ENCODE measurements at regions not wholly inside any gene's neighbourhood (a gene's known extent, or its start where the extent isn't known, plus 50 kb on each side); places are given as distances from the start of the nearest gene placed in this dataset.
A peak's percentile ranks its signal among the peaks of the same experiment; 100 is the strongest.

GRCh38 chr2:176555781-176556180, 286.5 kb downstream of the MTX2 start:
- DNase-seq (ENCODE audit: low read depth in 1 of 2, low spot score in 2 of 2): no peak
- Histone ChIP-seq H3K9me3 (replicated peaks) (no peaks in the 10 kb centered on the region), H3K27ac (no peak overlapping the region), H3K4me1 (replicated peaks) (peaks cover 11% of the 10 kb centered on the region), H3K36me3 (no peaks in the 10 kb centered on the region), H3K4me3 (no peak overlapping the region), H3K27me3 (replicated peaks) (no peaks in the 10 kb centered on the region)

GRCh38 chr2:176556373-176556772, 287.1 kb downstream of the MTX2 start:
- Histone ChIP-seq H3K27ac (no peak overlapping the region), H3K4me1 (replicated peaks) (peaks cover 13% of the 10 kb centered on the region), H3K4me3 (no peak overlapping the region), H3K9me3 (replicated peaks) (no peaks in the 10 kb centered on the region), H3K36me3 (no peaks in the 10 kb centered on the region), H3K27me3 (replicated peaks) (no peaks in the 10 kb centered on the region)
- DNase-seq (ENCODE audit: low read depth in 1 of 2, low spot score in 2 of 2): no peak

- Histone ChIP-seq H3K27ac (no peak overlapping the region), H3K27me3 (replicated peaks) (no peaks in the 10 kb centered on the region), H3K36me3 (no peaks in the 10 kb centered on the region), H3K4me3 (no peak overlapping the region), H3K4me1 (replicated peaks) (peaks cover 23% of the 10 kb centered on the region), H3K9me3 (replicated peaks) (no peaks in the 10 kb centered on the region)
- no peak for DNase-seq (ENCODE audit: low read depth in 1 of 2, low spot score in 2 of 2)
These were observed 288.6 kb downstream of the MTX2 start for GRCh38 chr2:176557821-176558220.

GRCh38 chr2:176558574-176559140, 289.4 kb downstream of the MTX2 start:
- no peak overlapping the region for H3K27ac ChIP-seq

GRCh38 chr2:176560296-176560695, 291.1 kb downstream of the MTX2 start:
- Histone ChIP-seq H3K36me3 (no peaks in the 10 kb centered on the region), H3K9me3 (replicated peaks) (no peaks in the 10 kb centered on the region), H3K4me3 (no peak overlapping the region), H3K4me1 (replicated peaks) (peaks cover 25% of the 10 kb centered on the region), H3K27ac (no peak overlapping the region), H3K27me3 (replicated peaks) (no peaks in the 10 kb centered on the region)
- DNase-seq (ENCODE audit: low read depth in 1 of 2, low spot score in 2 of 2): no peak

More at GRCh38 chr2:176558574-176559140, 289.4 kb downstream of the MTX2 start:
- no peaks in the 10 kb centered on the region for H3K9me3 ChIP-seq (replicated peaks)
- H3K27me3 ChIP-seq (replicated peaks): no peaks in the 10 kb centered on the region
- DNase-seq (ENCODE audit: low read depth in 1 of 2, low spot score in 2 of 2): no peak
- H3K4me1 ChIP-seq (replicated peaks): peaks cover 24% of the 10 kb centered on the region
- no peak overlapping the region for H3K4me3 ChIP-seq
- H3K36me3 ChIP-seq: no peaks in the 10 kb centered on the region

- Histone ChIP-seq H3K9me3 (replicated peaks) (no peaks in the 10 kb centered on the region), H3K4me1 (replicated peaks) (peaks cover 38% of the 10 kb centered on the region), H3K27me3 (replicated peaks) (no peaks in the 10 kb centered on the region), H3K36me3 (no peaks in the 10 kb centered on the region), H3K27ac (peak overlapping the region; percentile 78), H3K4me3 (no peak overlapping the region)
- DNase-seq (ENCODE audit: low read depth in 1 of 2, low spot score in 2 of 2): peak in 1 of 2 experiments; percentile 30
These were observed 292.5 kb downstream of the MTX2 start for GRCh38 chr2:176561706-176562105.

DNA sequence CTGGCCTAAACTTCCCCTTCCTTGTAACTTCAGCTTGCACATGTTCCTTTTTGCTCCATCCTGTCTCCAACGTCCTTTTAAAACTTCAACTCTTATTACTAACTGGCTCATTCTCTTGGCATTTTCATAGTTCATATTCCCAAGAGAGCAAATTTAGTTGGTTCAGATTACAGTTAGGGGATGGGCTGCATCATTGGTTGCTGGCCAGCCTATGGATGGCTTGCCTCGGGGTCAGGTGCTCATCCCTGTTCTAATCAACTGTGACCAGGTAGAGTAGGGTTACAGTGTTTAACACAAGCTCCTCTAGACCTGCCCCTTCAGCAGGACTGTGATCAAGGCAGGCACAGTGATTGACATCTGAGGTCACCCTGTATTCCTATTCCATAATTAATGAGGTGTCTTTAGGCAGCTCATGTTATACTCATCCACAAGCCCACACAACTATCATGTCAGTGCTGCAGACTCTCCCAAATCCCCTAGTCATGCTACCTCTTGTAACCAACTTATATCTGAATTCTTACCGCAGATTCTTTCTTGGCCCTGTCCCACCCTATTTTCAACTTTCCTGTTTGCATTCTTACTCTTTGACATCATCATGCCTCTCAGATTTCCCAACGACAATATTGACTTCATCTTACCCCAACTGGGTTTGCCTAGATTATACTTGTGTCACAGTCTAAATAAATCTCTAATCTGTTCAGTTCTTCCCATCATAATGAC, 293.3 kb downstream of the MTX2 start:
- no peaks in the 10 kb centered on the region for H3K27me3 ChIP-seq (replicated peaks)
- peak; percentile 48 to 75 for DNase-seq (ENCODE audit: low read depth in 1 of 2, low spot score in 2 of 2)
- no peaks in the 10 kb centered on the region for H3K9me3 ChIP-seq (replicated peaks)
- H3K4me3 ChIP-seq: no peak overlapping the region
- H3K4me1 ChIP-seq (replicated peaks): peaks cover 39% of the 10 kb centered on the region
- peak overlapping the region; percentile 78 for H3K27ac ChIP-seq
- no peaks in the 10 kb centered on the region for H3K36me3 ChIP-seq

- Histone ChIP-seq H3K27ac (peak overlapping the region; percentile 59), H3K9me3 (replicated peaks) (no peaks in the 10 kb centered on the region), H3K4me3 (no peak overlapping the region), H3K4me1 (replicated peaks) (peaks cover 40% of the 10 kb centered on the region), H3K36me3 (no peaks in the 10 kb centered on the region), H3K27me3 (replicated peaks) (no peaks in the 10 kb centered on the region)
- peak; percentile 66 to 83 for DNase-seq (ENCODE audit: low read depth in 1 of 2, low spot score in 2 of 2)
These were observed 296.5 kb downstream of the MTX2 start for GRCh38 chr2:176565641-176566323.

- Histone ChIP-seq H3K9me3 (replicated peaks) (no peaks in the 10 kb centered on the region), H3K27me3 (replicated peaks) (no peaks in the 10 kb centered on the region), H3K27ac (peak overlapping the region; percentile 59), H3K4me3 (no peak overlapping the region), H3K4me1 (replicated peaks) (peaks cover 37% of the 10 kb centered on the region), H3K36me3 (no peaks in the 10 kb centered on the region)
- no peak for DNase-seq (ENCODE audit: low read depth in 1 of 2, low spot score in 2 of 2)
These were observed 297.3 kb downstream of the MTX2 start for GRCh38 chr2:176566496-176566895.

GRCh38 chr2:176566961-176567360, 297.7 kb downstream of the MTX2 start:
- Histone ChIP-seq H3K4me3 (no peak overlapping the region), H3K9me3 (replicated peaks) (no peaks in the 10 kb centered on the region), H3K27ac (no peak overlapping the region), H3K4me1 (replicated peaks) (peaks cover 32% of the 10 kb centered on the region), H3K36me3 (no peaks in the 10 kb centered on the region), H3K27me3 (replicated peaks) (no peaks in the 10 kb centered on the region)
- DNase-seq (ENCODE audit: low read depth in 1 of 2, low spot score in 2 of 2): no peak

DNA sequence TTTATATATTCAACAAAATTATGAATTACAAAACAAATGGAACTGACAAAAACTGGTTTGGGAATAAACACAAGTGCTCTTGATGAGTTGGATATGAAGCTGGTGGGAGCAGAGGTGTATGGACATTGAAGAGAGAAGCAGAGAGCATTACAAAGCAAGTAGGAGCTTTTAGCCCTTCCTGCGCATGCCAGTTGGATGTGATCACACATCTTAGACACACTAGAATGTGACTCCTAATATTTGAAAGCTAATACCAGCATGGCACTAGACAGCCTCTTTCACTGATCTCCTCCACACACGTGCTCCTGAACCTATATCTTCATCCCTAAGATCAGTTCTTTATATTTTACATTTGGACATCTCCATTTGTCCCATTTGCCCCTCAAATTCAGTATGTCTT, 298.1 kb downstream of the MTX2 start:
- H3K9me3 ChIP-seq (replicated peaks): no peaks in the 10 kb centered on the region
- H3K36me3 ChIP-seq: no peaks in the 10 kb centered on the region
- H3K4me3 ChIP-seq: no peak overlapping the region
- H3K27me3 ChIP-seq (replicated peaks): no peaks in the 10 kb centered on the region
- no peak overlapping the region for H3K27ac ChIP-seq
- DNase-seq (ENCODE audit: low read depth in 1 of 2, low spot score in 2 of 2): no peak
- peaks cover 28% of the 10 kb centered on the region for H3K4me1 ChIP-seq (replicated peaks)

GRCh38 chr2:176569574-176569973, 300.3 kb downstream of the MTX2 start:
- H3K4me1 ChIP-seq (replicated peaks): peaks cover 17% of the 10 kb centered on the region
- H3K9me3 ChIP-seq (replicated peaks): no peaks in the 10 kb centered on the region
- H3K27me3 ChIP-seq (replicated peaks): no peaks in the 10 kb centered on the region
- no peaks in the 10 kb centered on the region for H3K36me3 ChIP-seq
- DNase-seq (ENCODE audit: low read depth in 1 of 2, low spot score in 2 of 2): no peak
- H3K27ac ChIP-seq: no peak overlapping the region
- H3K4me3 ChIP-seq: no peak overlapping the region

- no peak overlapping the region for H3K27ac ChIP-seq
These were observed 304.6 kb downstream of the MTX2 start for GRCh38 chr2:176573612-176574483.

More at GRCh38 chr2:176573612-176574483, 304.6 kb downstream of the MTX2 start:
- H3K36me3 ChIP-seq: no peaks in the 10 kb centered on the region
- no peak overlapping the region for H3K4me3 ChIP-seq
- DNase-seq (ENCODE audit: low read depth in 1 of 2, low spot score in 2 of 2): no peak
- H3K4me1 ChIP-seq (replicated peaks): no peaks in the 10 kb centered on the region
- no peaks in the 10 kb centered on the region for H3K9me3 ChIP-seq (replicated peaks)
- H3K27me3 ChIP-seq (replicated peaks): no peaks in the 10 kb centered on the region

Measured in SJSA1 (cell line).